Colonic mucosa (tissue), 4 donors: ENCODE measurements at regions not wholly inside any gene's neighbourhood (a gene's known extent, or its start where the extent isn't known, plus 50 kb on each side); places are given as distances from the start of the nearest gene placed in this dataset.

Source experiments
- DNase-seq: peaks from one replicate; pipeline ENCODE4 v3.0.0-alpha.2; 2020
- H3K27ac ChIP-seq: fragments of 200-600 bp; one replicate; pipeline ENCODE4 v1.8.0; 2021
- H3K27me3 ChIP-seq: fragments of 200-600 bp; one replicate; pipeline ENCODE4 v1.8.0; 2021
- H3K36me3 ChIP-seq: fragments of 200-600 bp; one replicate; pipeline ENCODE4 v1.8.0; 2021
- H3K4me1 ChIP-seq: fragments of 200-600 bp; one replicate; pipeline ENCODE4 v1.8.0; 2021; ENCODE audit warnings: mild to moderate bottlenecking
- H3K4me3 ChIP-seq: fragments of 200-600 bp; one replicate; pipeline ENCODE4 v1.8.0; 2021
- H3K9ac ChIP-seq, 2 donors: one replicate each; pipeline ENCODE4 v1.7.0; 2013; ENCODE audit warnings: control low read depth in 2 of 2, low read depth in 2 of 2, low read length in 2 of 2
- H3K9me3 ChIP-seq: fragments of 200-600 bp; one replicate; pipeline ENCODE4 v1.8.0; 2021
- intact Hi-C: fragments of 100-400 bp; cut with DNase I; formaldehyde crosslinking; loops from one replicate; pipeline ENCODE4 v1.14.1; 2022
- TF ChIP-seq, protein P1 (sequence below): fragments of 200-600 bp; IDR thresholded peaks from one replicate; pipeline ENCODE4 v1.8.0; 2022; ENCODE audit warnings: antibody characterized with exemption, mild to moderate bottlenecking
- donor health status: healthy.
- donor health status: DM: no; HTN: no; CAD: no.
- donor health status: DM: no; HTN: no; CAD: no.

DNA sequence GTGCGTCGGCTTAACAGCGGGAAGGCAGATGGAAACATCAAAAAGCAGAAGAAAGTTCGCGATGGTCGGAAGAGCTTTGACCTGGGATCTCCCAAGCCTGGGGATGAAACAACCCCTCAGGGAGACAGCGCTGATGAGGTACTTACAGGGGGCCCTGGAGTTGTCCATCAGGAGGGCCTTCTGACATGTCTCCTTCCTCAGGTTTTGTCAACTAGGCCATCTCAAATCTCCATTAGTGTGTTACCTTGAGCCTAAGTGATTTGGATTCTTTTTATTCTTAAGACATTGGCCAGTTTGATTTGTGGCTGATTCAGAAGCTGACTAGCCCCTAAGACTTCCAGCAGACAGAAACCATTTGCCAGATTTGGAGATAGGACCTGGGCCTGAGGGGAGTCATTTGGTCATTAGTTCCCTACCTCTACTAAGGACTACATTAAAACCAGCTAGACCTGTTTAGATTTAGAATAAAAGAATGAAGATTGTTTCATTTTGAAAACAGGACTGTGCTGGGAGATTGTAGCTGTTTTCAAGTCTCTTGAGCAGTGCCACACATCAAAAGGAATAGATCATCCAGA is 97.6 kb upstream of the UMPS start:
- Histone ChIP-seq H3K9me3 (no peaks in the 10 kb centered on the region), H3K36me3 (no peaks in the 10 kb centered on the region), H3K27me3 (no peaks in the 10 kb centered on the region), H3K4me1 (no peaks in the 10 kb centered on the region), H3K4me3 (no peak overlapping the region), H3K9ac (no peak overlapping the region), H3K27ac (no peak overlapping the region)
- no peak for DNase-seq
- TF ChIP-seq, protein P1, sequence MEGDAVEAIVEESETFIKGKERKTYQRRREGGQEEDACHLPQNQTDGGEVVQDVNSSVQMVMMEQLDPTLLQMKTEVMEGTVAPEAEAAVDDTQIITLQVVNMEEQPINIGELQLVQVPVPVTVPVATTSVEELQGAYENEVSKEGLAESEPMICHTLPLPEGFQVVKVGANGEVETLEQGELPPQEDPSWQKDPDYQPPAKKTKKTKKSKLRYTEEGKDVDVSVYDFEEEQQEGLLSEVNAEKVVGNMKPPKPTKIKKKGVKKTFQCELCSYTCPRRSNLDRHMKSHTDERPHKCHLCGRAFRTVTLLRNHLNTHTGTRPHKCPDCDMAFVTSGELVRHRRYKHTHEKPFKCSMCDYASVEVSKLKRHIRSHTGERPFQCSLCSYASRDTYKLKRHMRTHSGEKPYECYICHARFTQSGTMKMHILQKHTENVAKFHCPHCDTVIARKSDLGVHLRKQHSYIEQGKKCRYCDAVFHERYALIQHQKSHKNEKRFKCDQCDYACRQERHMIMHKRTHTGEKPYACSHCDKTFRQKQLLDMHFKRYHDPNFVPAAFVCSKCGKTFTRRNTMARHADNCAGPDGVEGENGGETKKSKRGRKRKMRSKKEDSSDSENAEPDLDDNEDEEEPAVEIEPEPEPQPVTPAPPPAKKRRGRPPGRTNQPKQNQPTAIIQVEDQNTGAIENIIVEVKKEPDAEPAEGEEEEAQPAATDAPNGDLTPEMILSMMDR: no peak
- intact Hi-C loops: no loop called here

- Histone ChIP-seq H3K9ac (no peak overlapping the region), H3K4me1 (no peaks in the 10 kb centered on the region), H3K27ac (peak overlapping the region; percentile 90), H3K9me3 (no peaks in the 10 kb centered on the region), H3K36me3 (no peaks in the 10 kb centered on the region), H3K4me3 (no peak overlapping the region), H3K27me3 (no peaks in the 10 kb centered on the region)
- DNase-seq: no peak
- intact Hi-C loops: no loop called here
- TF ChIP-seq, protein P1: no peak
Observed at GRCh38 chr3:124633524-124633923, 96.7 kb upstream of the UMPS start.

DNA sequence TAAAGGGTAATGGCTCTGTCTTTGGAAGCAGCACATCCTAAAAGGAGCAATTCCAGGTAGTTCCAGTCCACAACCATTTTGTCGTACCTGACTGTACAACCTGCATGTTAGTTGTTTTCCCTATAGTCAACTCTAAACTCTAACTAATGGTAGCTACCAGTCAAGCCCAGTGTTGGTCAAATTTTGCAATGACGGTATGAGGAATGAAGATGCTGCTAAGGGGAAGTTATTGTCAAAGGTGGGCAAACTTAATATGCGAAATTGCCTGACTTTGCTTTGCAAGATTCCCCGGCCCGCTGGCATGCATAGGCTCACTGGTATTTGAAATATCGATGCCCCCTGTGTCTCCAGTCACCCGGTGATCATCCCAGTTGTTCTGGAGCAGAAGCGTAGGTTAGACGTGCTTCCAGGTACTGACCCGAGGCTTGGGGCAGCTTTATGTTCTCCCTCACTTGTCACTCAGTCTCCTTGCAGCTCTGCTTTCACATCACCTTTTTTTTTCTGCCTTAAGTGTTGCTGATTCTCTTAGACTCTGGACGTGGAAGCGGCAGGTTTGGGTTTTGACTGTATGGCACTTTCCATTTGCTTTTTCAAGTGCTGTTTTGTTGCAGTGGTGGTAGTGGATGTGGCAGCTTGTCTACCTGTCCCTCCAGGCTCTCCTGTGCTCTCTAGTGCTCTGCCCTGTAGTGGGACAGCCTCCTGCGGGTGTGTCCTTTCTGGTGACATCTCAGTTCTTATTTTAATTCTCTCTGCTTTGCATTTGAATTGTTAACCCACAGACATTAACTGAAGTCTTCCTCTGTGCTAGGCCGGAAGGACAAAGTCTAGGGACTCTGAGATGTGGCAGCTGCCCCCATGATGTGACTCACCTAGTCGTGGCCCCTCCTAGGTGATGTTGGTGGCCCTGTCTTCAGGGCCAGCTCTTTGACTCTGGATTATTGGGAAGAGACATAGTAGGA is 95.8 kb upstream of the UMPS start:
- Histone ChIP-seq H3K36me3 (no peaks in the 10 kb centered on the region), H3K9me3 (no peaks in the 10 kb centered on the region), H3K27ac (peak overlapping the region; percentile 90), H3K4me1 (no peaks in the 10 kb centered on the region), H3K4me3 (no peak overlapping the region), H3K9ac (peak overlapping the region in 1 of 2 donors; percentile 62), H3K27me3 (no peaks in the 10 kb centered on the region)
- peak; percentile 72 for DNase-seq
- TF ChIP-seq, protein P1: no peak
- intact Hi-C loops: no loop called here

GRCh38 chr3:124635169-124635539 is 95.1 kb upstream of the UMPS start:
- Histone ChIP-seq H3K4me1 (no peaks in the 10 kb centered on the region), H3K9ac (peak overlapping the region in 1 of 2 donors; percentile 62), H3K36me3 (no peaks in the 10 kb centered on the region), H3K9me3 (no peaks in the 10 kb centered on the region), H3K27me3 (no peaks in the 10 kb centered on the region), H3K4me3 (no peak overlapping the region), H3K27ac (peak overlapping the region; percentile 90)
- TF ChIP-seq, protein P1: no peak
- DNase-seq: no peak
- intact Hi-C loops: no loop called here

DNA sequence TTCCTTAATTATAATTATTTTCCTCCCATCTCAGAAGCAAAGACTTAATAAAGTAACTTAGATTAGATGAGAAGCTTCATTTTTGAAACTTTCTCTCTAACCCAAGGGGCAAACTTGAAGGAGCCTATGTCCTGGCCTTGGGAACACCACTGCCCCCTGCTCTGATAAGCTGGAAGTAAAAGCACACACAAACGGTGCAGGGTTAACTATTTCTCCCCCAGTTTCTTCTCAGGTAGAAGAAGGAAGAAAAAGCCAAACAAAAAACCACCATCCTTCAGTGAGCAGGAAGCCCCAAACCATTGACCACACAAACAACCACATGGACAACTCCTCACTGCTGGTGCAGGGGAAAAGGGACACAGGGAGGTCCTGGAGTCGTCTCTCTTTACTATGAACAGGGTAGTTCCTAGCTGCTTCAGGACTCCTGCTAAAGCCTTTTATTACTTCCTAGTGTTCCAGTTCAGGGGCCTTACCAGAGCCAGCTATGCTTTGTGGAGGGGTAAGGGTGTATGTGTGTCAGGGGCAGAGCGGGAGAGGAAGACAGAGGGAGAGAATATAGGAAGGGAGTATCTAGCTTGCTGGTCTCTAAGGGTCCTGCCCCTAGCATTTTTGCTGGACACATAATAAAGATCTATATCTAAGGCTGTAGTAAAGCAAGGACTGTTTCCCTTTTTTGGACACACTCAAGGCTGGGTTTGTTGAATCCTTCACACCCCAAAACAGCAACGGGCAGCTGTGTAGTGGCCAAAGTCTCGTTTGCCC is 94.0 kb upstream of the UMPS start:
- peak overlapping the region; percentile 90 for H3K27ac ChIP-seq
- TF ChIP-seq, protein P1: no peak
- no peaks in the 10 kb centered on the region for H3K36me3 ChIP-seq
- H3K4me3 ChIP-seq: no peak overlapping the region
- H3K27me3 ChIP-seq: no peaks in the 10 kb centered on the region
- intact Hi-C loops: no loop called here
- H3K9ac ChIP-seq: peak overlapping the region in 1 of 2 donors; percentile 79
- peak; percentile 30 for DNase-seq
- H3K9me3 ChIP-seq: no peaks in the 10 kb centered on the region
- H3K4me1 ChIP-seq: peaks cover 7% of the 10 kb centered on the region
